ENCODE measurements at regions not wholly inside any gene's neighbourhood (a gene's known extent, or its start where the extent isn't known, plus 50 kb on each side); places are given as distances from the start of the nearest gene placed in this dataset.
A peak's percentile ranks its signal among the peaks of the same experiment; 100 is the strongest.

DNA sequence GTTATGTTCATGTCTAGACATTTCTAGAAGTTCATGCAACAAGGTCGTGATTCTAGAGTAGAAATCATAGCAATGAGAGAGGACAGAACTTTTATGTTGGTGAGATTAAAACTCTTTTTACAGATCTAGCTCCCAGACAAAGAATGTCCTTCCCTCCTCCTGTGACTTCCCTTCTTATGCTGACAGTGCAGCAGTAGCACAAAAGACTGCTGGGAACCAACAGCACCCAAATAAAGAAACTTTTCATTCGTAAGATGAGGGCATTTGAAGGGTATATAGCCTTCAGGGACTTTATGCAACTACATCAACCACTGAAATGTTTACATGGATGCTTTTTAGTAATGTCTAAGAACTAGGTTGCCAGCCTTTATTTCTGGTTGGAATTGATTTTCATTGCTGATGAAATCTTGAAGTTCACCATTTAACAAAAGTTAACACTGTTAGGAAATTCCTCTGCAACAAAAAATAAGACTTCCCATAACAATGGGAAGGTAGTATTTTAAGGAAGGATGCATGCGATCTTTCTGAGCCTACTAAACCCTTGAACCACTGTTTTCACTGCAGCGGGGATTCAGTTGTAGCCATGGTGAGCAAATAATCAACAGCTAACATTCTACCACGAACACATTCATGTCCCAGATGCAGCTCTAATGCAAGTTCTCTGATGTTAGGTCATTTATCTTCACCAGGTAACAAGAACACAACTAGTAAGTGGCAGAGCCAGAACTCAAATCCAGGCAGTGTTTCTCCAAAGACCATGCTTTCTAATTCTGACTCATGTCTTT, 672.8 kb downstream of the PTPRC start:
- H3K27ac ChIP-seq (ENCODE audit: low read length), result no peak overlapping the region

DNA sequence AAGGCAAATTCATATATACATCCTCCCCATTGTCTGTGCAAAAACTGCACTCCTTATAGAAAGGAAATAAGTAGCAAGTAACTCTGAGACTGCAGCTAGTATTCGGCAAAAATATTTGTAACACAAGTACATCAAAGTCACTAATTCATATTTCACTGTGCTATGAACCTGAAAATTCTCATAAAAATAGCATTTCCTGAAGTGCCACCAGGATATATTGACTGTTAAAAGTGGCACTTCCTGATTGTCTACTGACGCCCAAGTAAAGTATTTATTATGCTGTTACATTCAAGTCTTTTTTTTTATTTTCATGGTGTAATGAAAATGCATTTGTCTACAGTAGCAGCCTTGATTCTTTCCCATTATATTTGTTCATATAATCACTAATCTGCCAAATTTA, 673.8 kb downstream of the PTPRC start:
- Histone ChIP-seq H4K20me1 (ENCODE audit: insufficient read depth, low read length) (no peaks in the 10 kb centered on the region), H3K9ac (ENCODE audit: low read length) (no peak overlapping the region), H3K79me2 (ENCODE audit: low read length) (no peaks in the 10 kb centered on the region), H3K4me2 (ENCODE audit: low read length) (no peak overlapping the region), H2AFZ (ENCODE audit: low read depth, low read length) (no peak overlapping the region), H3K4me1 (ENCODE audit: low read length) (peaks cover 39% of the 10 kb centered on the region), H3K36me3 (replicated peaks; ENCODE audit: low read depth, low read length) (no peaks in the 10 kb centered on the region), H3K9me3 (ENCODE audit: insufficient read depth, low read length) (no peaks in the 10 kb centered on the region), H3K4me3 (ENCODE audit: low read length) (no peak overlapping the region), H3K27me3 (ENCODE audit: low read depth, low read length) (no peaks in the 10 kb centered on the region), H3K27ac (ENCODE audit: low read length) (no peak overlapping the region)
- TF ChIP-seq, protein P1, sequence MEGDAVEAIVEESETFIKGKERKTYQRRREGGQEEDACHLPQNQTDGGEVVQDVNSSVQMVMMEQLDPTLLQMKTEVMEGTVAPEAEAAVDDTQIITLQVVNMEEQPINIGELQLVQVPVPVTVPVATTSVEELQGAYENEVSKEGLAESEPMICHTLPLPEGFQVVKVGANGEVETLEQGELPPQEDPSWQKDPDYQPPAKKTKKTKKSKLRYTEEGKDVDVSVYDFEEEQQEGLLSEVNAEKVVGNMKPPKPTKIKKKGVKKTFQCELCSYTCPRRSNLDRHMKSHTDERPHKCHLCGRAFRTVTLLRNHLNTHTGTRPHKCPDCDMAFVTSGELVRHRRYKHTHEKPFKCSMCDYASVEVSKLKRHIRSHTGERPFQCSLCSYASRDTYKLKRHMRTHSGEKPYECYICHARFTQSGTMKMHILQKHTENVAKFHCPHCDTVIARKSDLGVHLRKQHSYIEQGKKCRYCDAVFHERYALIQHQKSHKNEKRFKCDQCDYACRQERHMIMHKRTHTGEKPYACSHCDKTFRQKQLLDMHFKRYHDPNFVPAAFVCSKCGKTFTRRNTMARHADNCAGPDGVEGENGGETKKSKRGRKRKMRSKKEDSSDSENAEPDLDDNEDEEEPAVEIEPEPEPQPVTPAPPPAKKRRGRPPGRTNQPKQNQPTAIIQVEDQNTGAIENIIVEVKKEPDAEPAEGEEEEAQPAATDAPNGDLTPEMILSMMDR (IDR thresholded peaks at IDR 0.05; ENCODE audit: low read depth, low read length), result no peak
- no peak for TF ChIP-seq EZH2phosphoT487 (IDR thresholded peaks at IDR 0.05; ENCODE audit: low read depth)

More for the DNA sequence above, 672.8 kb downstream of the PTPRC start:
- no peak overlapping the region for H3K4me3 ChIP-seq (ENCODE audit: low read length)
- H3K4me2 ChIP-seq (ENCODE audit: low read length), result no peak overlapping the region
- no peak for TF ChIP-seq EZH2phosphoT487 (IDR thresholded peaks at IDR 0.05; ENCODE audit: low read depth)
- TF ChIP-seq, protein P1 (IDR thresholded peaks at IDR 0.05; ENCODE audit: low read depth, low read length), result no peak
- H3K9ac ChIP-seq (ENCODE audit: low read length), result no peak overlapping the region
- no peaks in the 10 kb centered on the region for H3K79me2 ChIP-seq (ENCODE audit: low read length)
- no peaks in the 10 kb centered on the region for H3K9me3 ChIP-seq (ENCODE audit: insufficient read depth, low read length)
- no peaks in the 10 kb centered on the region for H4K20me1 ChIP-seq (ENCODE audit: insufficient read depth, low read length)
- peaks cover 42% of the 10 kb centered on the region for H3K4me1 ChIP-seq (ENCODE audit: low read length)
- H3K27me3 ChIP-seq (ENCODE audit: low read depth, low read length), result no peaks in the 10 kb centered on the region
- no peak overlapping the region for H2AFZ ChIP-seq (ENCODE audit: low read depth, low read length)
- no peaks in the 10 kb centered on the region for H3K36me3 ChIP-seq (replicated peaks; ENCODE audit: low read depth, low read length)

DNA sequence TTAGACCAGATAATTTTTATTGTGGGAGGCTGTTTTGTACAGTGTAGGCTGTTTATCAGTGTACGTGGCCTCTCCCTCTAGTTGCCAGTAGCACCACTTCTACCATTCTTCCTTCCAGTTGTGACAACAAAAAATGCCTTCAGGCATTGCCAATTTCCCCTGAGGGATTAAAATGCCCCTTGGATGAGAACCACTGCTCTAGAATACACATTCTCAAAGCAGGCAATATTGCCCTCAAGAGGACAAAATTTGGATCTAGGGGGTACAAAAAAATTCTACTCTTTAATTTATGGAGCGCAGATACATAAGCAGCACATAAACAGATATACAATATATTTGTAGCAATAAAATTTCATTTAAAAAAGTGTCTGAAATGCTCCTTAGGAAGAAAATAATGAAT, 674.6 kb downstream of the PTPRC start:
- H3K4me1 ChIP-seq (ENCODE audit: low read length), result peaks cover 31% of the 10 kb centered on the region
- no peak overlapping the region for H3K4me3 ChIP-seq (ENCODE audit: low read length)
- no peak overlapping the region for H2AFZ ChIP-seq (ENCODE audit: low read depth, low read length)
- no peaks in the 10 kb centered on the region for H3K36me3 ChIP-seq (replicated peaks; ENCODE audit: low read depth, low read length)
- no peaks in the 10 kb centered on the region for H3K9me3 ChIP-seq (ENCODE audit: insufficient read depth, low read length)
- H3K79me2 ChIP-seq (ENCODE audit: low read length), result no peaks in the 10 kb centered on the region
- no peak overlapping the region for H3K27ac ChIP-seq (ENCODE audit: low read length)
- no peak overlapping the region for H3K9ac ChIP-seq (ENCODE audit: low read length)
- no peak overlapping the region for H3K4me2 ChIP-seq (ENCODE audit: low read length)
- H3K27me3 ChIP-seq (ENCODE audit: low read depth, low read length), result no peaks in the 10 kb centered on the region
- no peak for TF ChIP-seq EZH2phosphoT487 (IDR thresholded peaks at IDR 0.05; ENCODE audit: low read depth)
- TF ChIP-seq, protein P1 (IDR thresholded peaks at IDR 0.05; ENCODE audit: low read depth, low read length), result peak; percentile 21; the same call in 1 of the 2 replicates
- H4K20me1 ChIP-seq (ENCODE audit: insufficient read depth, low read length), result no peaks in the 10 kb centered on the region

DNA sequence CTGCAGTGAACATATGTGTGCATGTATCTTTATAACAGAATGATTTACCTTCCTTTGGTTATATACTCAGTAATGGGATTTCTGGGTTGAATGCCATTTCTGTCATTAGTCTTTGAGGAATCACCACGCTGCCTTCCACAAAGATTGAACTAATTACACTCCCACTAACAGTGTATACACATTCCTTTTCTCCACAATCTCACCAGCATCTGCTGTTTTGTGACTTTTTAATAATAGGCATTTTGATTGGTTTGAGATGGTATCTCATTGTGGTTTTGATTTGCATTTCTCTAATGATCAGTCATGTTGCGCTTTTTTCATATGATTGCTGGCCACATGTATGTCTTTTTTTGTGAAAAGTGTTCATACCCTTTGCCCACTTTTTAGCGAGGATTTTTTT, 680.5 kb downstream of the PTPRC start:
- Histone ChIP-seq H3K36me3 (replicated peaks; ENCODE audit: low read depth, low read length) (no peaks in the 10 kb centered on the region), H3K4me2 (ENCODE audit: low read length) (no peak overlapping the region), H3K4me1 (ENCODE audit: low read length) (no peaks in the 10 kb centered on the region), H3K27ac (ENCODE audit: low read length) (no peak overlapping the region), H2AFZ (ENCODE audit: low read depth, low read length) (no peak overlapping the region), H3K27me3 (ENCODE audit: low read depth, low read length) (no peaks in the 10 kb centered on the region), H3K9me3 (ENCODE audit: insufficient read depth, low read length) (no peaks in the 10 kb centered on the region), H3K9ac (ENCODE audit: low read length) (no peak overlapping the region), H4K20me1 (ENCODE audit: insufficient read depth, low read length) (no peaks in the 10 kb centered on the region), H3K4me3 (ENCODE audit: low read length) (no peak overlapping the region), H3K79me2 (ENCODE audit: low read length) (no peaks in the 10 kb centered on the region)
- no peak for TF ChIP-seq EZH2phosphoT487 (IDR thresholded peaks at IDR 0.05; ENCODE audit: low read depth)
- TF ChIP-seq, protein P1 (IDR thresholded peaks at IDR 0.05; ENCODE audit: low read depth, low read length), result no peak

Data from OCI-LY3 (cell line).